TTC549 (cell line): ENCODE measurements at regions not wholly inside any gene's neighbourhood (a gene's known extent, or its start where the extent isn't known, plus 50 kb on each side); places are given as distances from the start of the nearest gene placed in this dataset.
"Not testable (repeated sequence)": the region's sequence is repeated elsewhere in the genome, so short reads cannot be mapped to it uniquely, and the experiment has no call there.

Experiments used
- FAIRE-seq: peaks from 2 replicates; lab custom pipeline; 2012; peaks lifted over from hg19 to GRCh38; lab: Jason Lieb, UNC

DNA sequence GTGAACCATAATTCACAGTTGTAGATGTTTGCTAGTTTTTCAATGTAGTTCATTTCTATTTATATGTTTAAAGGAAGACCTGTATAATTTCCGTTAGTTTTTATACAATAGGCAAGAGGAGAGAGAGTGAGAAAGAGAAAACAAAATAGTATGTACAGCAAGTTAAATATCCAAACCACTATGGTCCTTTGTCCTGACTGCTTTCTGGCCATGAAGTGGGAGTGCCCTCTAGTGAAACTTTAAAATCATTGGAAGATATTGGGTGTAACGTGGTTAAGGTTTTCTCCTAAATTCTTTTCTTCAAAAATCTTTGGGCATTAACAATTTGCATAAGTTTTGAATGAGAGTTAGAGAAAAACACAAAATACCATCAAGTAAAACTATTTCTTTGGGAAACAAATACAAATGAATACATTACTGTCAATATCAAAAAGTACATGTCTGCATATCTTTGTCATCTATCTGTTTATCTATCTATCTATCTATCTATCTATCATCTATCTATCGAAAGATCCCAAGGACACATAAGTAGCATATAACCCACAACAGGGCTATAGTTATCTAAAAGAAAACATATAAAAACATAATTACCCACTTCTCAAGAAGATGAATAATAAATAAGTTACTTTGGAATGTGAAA lies 534.6 kb upstream of the ATP11B start:
- FAIRE-seq, result peak; percentile 32

DNA sequence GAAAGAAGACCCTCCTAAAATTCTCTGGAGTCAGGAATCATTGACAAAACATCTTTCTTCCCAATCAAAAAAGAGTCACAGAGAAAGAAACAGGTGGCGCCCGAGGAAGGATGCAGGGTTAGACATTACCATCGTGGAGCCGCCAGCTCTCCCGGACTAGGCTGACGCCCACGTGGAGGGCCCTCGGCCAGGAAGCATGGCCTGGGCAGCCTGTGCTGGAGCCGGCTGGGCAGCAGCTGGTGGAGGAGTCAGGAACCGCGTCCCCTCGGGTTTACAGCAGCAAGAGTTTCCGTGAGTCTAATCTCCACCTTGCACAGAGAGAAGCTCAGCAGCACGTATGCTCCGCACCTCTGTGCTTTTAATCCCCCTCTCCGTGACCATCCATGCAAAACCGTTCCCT lies 533.7 kb upstream of the ATP11B start:
- no peak for FAIRE-seq

DNA sequence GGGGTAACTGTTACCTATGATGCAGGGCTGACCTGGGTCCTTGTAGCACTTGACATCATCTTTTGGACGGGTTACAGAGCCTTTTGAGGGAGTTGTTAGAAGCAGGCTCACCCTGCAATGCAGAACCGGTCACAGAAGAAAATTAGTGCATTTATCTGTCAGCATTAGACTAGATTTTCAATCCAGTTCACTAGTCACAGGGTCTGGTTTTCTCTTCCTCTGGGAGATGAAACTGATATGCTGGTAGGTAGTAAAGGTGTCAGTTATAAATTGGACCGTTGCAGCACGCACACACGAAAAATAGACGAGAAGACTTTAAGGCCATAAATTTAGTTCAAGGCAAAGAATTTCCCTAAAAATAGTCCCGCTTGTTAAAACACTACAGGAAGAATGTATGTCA lies 532.3 kb upstream of the ATP11B start:
- no peak for FAIRE-seq

DNA sequence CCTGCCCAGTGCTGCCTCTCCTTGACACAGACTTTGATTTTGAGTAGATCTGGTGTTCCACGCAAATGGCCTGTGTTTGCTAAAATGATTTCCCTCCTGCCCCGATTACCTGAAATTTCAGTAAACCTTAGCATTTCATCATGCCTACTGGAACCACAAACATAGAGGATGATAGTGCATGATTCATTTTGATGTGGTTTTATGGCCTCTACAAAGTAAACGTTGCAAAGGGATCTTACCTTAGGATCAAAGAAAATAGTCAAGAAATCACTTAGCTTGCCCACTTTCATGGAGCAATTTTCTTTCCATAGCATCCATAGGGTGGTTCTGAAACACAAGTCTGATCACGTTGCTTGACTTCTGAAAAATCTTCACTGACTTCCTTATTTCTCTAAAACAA lies 524.6 kb upstream of the ATP11B start:
- no peak for FAIRE-seq

DNA sequence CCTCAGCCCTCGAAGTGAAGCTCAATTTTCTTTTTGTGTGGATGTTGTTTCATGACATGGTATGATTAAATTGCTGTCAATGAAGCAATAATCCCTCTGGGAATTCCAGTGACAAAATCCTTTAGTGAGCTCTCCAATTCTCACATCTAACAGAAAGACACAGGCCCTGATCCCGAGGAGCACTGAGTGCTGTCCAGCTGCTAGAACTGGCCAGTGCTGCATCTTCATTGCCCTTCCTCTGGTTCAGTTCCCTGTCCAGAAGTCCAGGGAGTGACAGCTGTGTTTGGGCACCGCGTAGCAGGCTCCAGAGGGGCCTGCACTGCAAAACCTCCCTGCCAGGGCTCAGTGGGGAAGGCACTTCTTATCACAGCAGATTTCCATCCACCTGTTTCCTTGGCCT lies 516.8 kb upstream of the ATP11B start:
- no peak for FAIRE-seq

DNA sequence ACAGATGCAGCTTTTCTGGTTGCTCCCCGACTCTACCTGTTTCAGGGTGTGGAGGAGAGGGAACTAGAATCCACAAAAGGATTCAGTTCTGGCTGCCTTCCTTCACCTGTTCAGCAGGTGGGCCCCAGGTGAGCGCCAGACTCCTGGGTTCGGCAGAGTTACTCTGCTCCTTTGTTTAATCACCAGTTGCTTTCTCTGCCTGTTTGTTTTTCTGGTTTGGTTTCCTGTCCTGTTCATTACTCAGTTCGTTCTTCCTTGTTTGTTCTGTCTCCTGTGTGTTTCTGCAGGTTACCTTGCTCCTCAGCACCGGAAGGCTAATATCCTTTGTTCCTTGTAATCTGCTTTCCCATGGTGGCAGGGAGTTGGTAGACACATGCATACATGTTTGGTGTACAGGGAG lies 508.5 kb upstream of the ATP11B start:
- FAIRE-seq, result no peak

DNA sequence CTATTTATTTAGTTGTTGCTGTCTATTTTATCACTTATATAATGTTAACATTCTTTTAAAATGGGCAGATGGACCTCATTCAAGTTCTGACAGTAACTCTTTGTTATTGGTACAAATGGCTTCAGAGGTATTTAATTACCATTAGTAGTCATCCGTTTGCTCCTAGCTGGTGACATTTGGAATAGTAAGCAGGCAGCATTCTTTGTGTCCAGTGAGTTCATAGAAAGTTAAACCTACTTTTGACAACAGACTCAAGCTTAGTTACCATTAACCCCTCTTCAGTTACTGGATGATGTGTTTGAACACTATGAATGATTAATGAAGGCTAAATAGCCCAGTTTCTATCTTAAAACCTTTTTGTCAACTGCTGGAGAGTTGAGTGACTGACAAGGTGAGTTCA lies 500.7 kb upstream of the ATP11B start:
- no peak for FAIRE-seq

DNA sequence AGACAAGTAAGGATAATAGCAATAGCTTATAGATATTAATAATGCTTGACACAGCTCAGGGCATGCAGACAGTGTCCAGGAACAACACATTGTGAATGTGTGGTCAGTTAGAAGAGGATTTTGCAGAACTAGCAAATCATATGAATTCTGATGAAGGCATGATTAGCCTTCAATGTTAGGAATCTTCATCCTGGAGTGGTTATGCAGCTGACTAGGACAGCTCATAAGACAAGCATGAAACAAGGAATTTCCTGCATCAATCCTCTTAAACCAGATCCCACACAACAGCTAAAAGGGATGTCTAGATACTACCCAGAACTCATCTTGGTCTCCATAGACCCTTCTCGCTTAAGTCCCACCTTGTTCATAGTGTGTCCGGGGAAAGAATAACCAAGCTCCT lies 499.0 kb upstream of the ATP11B start:
- FAIRE-seq, result no peak

DNA sequence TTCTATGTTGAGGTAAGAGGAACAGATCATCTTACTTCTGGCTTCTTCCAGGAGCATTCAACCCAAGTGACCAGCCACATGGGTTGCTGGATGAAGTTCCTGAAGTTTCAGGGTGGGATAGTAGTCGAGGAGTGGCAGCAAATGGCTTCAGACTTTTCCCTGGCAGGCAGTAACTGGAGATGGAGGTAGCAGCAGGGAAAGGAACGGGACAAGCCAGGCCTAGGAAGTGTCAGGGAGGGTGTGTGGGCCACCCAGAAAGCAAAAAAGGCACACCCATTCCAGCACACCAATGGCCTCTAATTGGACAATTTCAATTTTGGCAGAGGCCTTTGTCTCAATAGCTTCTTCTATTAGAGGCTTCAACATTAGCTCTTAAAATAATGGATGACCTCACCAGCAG lies 498.6 kb upstream of the ATP11B start:
- FAIRE-seq, result no peak

DNA sequence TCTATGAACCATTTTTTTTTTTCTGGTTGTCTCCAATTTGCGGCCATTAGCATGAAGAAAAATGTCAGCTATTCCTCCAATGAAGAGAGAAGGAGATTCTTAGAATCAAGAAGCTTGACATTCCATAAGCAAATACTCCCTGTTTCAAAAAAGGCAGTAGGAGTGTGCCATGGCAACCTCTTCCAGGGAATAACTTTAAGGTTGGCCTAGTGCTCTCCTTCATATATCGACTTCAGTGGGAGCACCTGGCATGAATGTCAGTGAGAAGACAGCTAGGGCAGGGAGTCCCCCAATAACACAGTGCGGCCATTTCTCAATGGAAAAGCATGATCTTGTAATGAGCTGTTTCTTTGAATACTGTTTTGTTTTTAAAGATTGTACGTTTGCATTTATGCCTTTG lies 493.0 kb upstream of the ATP11B start:
- FAIRE-seq, result no peak

DNA sequence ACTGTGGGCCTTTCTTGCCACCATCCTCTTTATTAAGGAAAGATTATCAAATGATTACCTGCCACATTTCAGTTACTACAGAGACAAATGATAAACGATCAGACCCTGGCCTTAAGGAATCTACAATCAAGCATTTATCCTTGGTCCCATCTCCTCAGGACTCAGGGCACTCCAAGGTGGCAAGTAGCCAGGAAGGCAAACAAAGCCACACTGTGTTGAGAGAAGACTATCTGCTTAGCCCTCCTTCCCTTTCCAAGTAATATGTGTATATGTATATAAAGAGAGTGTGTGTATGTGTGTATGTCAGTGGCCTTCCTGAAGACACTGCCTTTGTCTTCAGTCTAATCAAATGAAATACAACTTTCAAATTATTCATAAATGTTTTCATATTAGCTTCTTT lies 490.1 kb upstream of the ATP11B start:
- FAIRE-seq, result no peak

DNA sequence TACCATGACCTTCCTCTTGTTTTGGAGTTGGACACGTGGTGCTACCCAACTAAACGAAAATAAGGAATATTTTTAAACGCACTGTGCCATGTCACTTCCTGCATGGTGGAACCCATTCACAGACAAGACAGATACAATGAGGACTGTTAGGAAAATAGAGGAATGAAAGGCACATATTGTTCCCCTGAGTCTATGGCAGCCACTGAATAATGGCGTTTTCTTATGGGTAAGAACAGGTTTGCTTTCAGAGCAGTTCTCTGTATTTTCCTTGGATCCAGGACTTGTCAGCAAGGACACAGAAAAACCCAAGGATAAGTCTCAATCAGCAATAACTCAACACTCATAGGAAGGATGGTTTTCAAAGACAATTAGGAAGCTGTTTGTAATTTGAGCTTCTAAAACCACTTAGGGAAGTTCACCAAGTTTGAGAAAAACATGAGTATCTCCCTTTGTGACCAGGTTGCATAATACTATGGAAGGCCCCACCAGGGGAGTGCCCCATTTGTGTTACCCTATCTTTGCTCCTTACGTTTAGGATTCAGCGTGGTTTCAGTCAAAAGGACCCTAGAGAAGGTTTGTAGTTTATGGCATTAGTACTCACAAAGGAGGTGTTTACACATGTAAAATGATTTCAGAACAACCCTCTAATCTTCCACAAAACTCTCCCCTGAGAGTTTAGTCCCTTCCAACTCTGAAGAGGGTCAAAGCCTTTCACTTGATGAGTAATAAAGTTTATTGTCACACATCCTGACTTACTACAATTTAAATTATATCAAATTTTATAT lies 487.2 kb upstream of the ATP11B start:
- no peak for FAIRE-seq

DNA sequence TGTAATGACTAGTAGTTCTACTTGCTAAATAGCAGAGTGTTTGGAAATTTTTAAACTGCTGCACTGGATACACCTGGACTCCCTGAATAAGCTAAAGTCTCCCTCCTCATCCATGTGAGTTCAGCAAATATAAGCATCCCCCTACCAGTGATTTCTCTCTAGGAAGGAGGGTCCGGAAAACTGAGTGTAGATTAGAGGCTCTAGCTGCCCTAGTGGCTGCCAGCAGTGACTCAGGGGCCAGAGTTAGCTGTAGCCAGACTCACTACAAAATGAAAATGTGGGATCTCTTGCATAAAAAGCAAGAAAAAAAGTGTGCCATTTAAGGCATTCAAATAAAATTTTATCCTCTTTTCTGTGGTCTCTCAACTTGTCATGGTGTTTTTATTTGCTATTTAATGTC lies 485.0 kb upstream of the ATP11B start:
- FAIRE-seq, result no peak

DNA sequence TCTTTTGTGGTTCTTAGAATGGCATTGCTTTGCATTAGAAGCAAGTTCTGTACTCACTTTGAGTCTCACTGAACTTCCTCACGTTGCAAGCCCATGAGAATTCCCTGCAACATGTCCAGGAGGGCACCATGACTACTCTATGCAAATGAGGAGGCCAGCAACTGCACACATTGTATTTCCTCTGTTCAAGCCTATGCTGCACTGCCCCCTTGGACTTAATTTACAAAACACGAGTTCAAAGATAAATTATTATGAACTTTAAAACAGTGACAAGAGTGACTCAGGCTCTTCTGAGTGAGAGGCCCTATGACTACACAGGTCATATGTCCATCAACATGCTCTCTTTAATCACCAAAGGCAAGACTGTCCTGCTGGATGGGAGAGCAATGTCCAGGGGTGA lies 484.2 kb upstream of the ATP11B start:
- FAIRE-seq, result no peak

DNA sequence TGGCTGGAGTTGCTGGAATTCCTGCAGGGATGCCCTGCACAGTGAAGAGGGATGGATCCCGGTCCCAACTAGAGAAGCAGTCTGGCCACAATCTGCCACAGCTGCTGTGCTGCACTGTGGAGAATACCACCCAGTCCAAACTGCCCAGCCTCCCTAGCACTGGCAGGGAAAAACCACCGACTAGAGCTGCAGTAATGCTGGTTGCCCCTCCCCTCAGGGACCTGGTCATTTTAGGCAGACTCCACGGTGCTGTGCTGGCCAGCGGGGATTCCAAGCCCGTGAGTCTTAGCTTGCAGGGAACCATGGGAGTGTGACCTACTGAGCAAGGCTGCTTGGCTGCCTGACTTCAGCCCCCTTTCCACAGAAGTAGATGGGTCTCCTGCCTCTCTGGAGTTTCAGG lies 478.0 kb upstream of the ATP11B start:
- no peak for FAIRE-seq

DNA sequence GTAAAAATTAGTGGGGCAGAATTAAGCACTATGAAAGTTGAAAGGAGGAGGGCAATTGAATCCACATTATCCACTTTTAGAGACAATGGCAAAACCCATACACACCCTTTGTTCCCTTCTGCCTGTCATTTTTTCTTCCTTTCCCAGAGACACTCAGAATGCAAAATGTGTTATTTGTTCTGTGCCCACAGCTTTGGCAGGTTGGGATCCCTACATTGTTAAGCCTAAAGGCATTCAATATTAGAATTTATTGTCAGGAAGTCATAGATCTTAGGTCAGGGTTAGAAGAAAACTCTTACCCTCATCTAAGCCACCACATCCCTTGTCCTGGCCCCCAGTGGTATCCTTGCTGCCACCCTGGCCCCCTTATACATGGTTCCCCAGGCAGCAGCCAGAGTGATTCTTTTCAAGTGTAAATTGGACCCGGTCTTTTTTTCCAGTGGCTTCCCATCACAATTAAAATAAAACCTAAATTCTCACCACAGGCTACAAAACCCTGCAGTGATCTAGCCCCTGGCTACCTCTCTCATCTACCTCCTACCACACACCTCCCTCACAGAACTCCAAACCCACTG lies 470.1 kb upstream of the ATP11B start:
- no peak for FAIRE-seq

DNA sequence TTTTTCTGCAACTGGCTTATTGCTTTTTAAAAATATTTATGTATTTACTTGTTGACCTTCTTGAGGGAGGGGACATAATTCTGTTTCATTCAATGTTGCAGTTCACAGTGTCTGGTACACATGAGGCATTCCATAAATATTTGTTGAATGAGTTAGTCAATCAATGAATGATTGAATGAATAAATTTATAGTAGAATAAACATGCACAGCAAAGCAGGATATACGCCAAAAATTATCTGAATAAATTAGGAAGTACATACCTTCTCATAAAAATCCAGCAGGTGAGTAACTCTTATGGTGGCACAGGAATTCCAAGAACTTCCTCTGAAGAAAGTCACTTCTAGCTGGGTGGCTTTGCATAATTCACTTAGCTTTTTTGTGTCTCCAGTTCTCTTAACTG lies 469.4 kb upstream of the ATP11B start:
- no peak for FAIRE-seq

DNA sequence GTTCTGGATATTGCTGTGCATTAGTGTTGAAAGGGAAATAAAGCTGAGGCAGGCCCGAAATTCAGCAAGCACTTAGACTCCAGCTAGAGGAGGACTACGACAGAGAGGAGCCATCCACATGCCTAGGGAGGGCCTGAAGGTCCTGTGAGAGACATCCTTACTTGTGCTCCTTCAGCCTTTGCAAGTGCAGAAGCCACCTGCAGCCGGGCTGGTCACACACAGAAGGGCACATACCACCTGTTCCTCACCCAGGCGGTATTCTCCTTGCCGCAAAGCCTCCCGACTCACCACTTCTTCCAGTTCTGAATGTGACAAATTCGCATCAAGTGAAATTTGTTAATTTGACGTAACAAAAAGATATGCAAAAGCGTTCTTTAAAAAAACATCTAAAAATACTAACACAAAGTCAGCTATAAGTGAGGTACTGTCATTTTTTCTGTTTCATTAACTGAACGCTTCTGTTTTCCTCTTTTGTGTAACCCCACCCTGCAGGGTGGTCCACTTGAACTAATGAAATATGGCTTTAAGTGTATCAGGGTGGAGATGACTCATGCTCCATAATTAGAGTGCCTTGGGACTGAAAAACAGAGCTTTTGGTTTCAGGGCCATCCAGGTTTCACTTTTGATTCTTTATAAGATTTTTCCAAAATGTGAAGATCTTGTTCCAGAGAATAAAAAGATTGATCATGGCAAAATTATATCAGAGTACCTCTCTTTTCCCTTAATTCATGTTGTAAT lies 467.9 kb upstream of the ATP11B start:
- FAIRE-seq, result no peak

DNA sequence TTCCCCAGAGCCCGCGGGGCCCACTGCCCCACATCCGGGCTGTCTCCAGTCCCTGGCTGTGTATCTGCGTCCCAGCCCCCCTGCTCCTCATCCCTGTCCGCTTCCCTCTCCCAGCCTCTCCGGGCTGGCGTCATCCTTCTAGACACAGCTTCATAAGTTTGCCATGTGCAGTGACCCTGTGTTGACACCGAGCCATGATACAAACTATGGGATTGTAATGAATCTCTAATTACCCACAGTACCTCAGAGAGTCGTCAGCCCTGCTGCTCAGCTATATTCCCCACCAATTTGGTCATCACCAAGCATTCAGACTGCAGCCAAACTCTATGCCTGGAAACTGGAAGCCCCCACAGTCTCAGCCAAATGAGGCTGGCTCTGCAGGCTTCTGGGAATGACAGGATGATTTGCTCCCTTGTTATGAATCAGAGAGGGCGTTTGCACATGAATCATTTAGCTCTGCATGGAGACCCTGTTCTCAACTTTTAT lies 466.1 kb upstream of the ATP11B start:
- no peak for FAIRE-seq

DNA sequence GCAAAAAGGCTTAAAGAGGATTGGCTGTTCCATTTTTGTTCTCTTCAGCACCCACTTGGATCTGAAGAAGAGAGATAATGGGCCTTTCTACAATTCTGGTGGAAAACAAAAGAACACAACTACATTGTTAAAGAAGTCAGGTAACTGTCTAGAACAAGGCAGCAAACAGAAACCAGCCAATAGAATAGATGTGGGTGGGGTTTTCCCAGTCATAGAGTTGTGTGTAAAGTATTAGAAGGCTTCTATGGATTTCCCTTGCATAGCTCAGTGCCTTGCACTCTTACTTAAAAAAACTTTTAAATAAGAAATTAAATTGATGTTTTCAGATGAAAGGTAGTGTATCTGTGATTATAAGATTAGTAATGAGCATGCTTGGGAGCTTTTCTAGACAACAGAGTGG lies 462.7 kb upstream of the ATP11B start:
- no peak for FAIRE-seq

DNA sequence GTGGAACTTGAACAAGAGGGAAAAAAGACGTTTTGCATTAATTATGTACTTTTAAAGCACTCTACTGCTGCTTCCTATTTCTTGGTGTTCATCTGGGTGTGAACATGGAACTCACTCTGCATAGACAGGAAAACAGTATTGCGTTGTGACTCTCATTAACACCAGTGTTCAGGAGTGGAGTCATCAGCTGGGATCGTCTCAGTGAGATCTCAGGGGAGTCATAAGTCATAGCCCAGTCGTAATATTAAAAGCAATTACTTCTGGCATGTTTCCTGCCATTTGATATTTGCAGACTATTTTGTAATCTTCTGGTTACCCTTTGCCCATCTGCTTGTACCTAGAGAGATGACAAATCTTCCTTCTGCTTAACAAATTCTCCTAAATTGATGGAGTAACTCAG lies 462.0 kb upstream of the ATP11B start:
- FAIRE-seq, result no peak

DNA sequence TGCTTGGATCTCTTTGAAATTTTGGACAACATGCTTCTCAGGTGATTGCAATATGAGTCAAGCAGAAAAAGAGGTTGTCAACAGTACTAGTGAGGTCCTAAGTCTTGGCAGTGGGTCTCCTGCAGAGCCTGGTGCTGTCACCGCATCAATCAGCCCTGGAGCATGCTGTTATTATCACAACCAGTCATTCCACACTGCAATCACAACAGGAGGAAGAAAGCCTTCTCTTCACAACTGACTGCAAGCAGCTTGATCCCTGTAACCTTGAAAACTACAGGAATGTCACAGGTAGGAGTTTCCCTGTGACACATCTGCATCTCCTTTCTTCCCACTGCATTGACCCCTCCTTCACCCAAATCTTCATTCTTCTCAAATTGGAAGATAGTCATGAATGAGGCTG lies 451.1 kb upstream of the ATP11B start:
- FAIRE-seq, result no peak

DNA sequence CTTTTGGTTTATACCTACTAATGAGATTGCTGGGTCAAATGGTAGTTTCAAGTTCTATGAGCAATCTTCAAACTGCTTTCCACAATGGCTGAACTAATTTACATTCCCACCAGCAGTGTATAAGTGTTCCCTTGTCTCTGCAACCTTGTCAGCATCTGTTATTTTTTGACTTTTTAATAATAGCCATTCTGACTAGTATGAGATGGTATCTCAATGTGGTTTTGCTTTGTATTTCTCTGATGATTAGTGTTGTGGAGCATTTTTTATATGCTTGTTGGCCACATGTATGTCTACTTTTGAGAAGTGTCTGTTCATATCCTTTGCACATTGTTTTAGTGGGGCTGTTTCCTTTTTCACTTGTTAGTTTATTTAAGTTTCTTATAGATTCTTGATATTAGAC lies 449.3 kb upstream of the ATP11B start:
- FAIRE-seq, result not testable (repeated sequence)
